ENCODE measurements at regions not wholly inside any gene's neighbourhood (a gene's known extent, or its start where the extent isn't known, plus 50 kb on each side); places are given as distances from the start of the nearest gene placed in this dataset.

GRCh38 chr1:88228114-88228513 is 456.0 kb upstream of the PKN2 start (continued):
- TF ChIP-seq CREB1 (CRISPR knock-in tag; IDR thresholded peaks at IDR 0.05) (no peak), OVOL2 (CRISPR knock-in tag; IDR thresholded peaks at IDR 0.05; ENCODE audit: borderline replicate concordance) (no peak), CREM (CRISPR knock-in tag; IDR thresholded peaks at IDR 0.05) (no peak), PRDM15 (CRISPR knock-in tag; IDR thresholded peaks at IDR 0.05) (no peak), E2F1 (CRISPR knock-in tag; IDR thresholded peaks at IDR 0.05) (no peak)

- DNase-seq (ENCODE audit: low spot score) (no peak), ATAC-seq (no peak)
- CTCF ChIA-PET: no interaction called here
- no peaks in the 10 kb centered on the region for H3K4me1 Mint-ChIP-seq
- POLR2A ChIA-PET: no interaction called here
- H3K9me3 Mint-ChIP-seq: peaks cover under 1% of the 10 kb centered on the region; the same call in 1 of the 2 replicates
- H3K27ac Mint-ChIP-seq: no peak overlapping the region
- no peaks in the 10 kb centered on the region for H3K36me3 Mint-ChIP-seq
- no peak for TF ChIP-seq ETV6 (CRISPR knock-in tag; IDR thresholded peaks at IDR 0.05)
- TF ChIP-seq HMGXB4 (CRISPR knock-in tag; IDR thresholded peaks at IDR 0.05): no peak
- TF ChIP-seq TCF7 (CRISPR knock-in tag; IDR thresholded peaks at IDR 0.05; ENCODE audit: low read depth): no peak
- no peak for TF ChIP-seq CBFB (CRISPR knock-in tag; IDR thresholded peaks at IDR 0.05; ENCODE audit: low read depth)
- TF ChIP-seq ATF6 (CRISPR knock-in tag; IDR thresholded peaks at IDR 0.05): no peak
- TF ChIP-seq NFATC4 (CRISPR knock-in tag; IDR thresholded peaks at IDR 0.05): no peak
- TF ChIP-seq FOXJ3 (CRISPR knock-in tag; IDR thresholded peaks at IDR 0.05; ENCODE audit: borderline replicate concordance): no peak
- no peak for TF ChIP-seq E2F1 (CRISPR knock-in tag; IDR thresholded peaks at IDR 0.05)
- no peak for TF ChIP-seq SMAD4 (CRISPR knock-in tag; IDR thresholded peaks at IDR 0.05)
- no peak overlapping the region for H3K4me3 Mint-ChIP-seq
- no peaks in the 10 kb centered on the region for H3K27me3 Mint-ChIP-seq (ENCODE audit: low read depth)
Measured at GRCh38 chr1:88230126-88230525, 453.9 kb upstream of the PKN2 start.

- H3K9me3 Mint-ChIP-seq: peaks cover 19% of the 10 kb centered on the region
- CTCF ChIA-PET: interaction anchor here (1.1 kb wide), 1 partner anchor 56 kb away, joined by 3 read pairs; no protein-coding TSS in a partner anchor
- no peak; the same call in 1 of the 2 replicates for ATAC-seq
Measured at GRCh38 chr1:88237058-88237457, 447.0 kb upstream of the PKN2 start.

More at GRCh38 chr1:88237058-88237457, 447.0 kb upstream of the PKN2 start:
- Mint-ChIP-seq H3K4me3 (no peak overlapping the region), H3K27ac (no peak overlapping the region), H3K36me3 (peaks cover 11% of the 10 kb centered on the region), H3K27me3 (ENCODE audit: low read depth) (0 out of 2 replicates have a peak, but pooled peaks cover 2% of the 10 kb centered on the region), H3K4me1 (peaks cover 8% of the 10 kb centered on the region)
- TF ChIP-seq CTCF (IDR thresholded peaks at IDR 0.05): no peak
- DNase-seq (ENCODE audit: low spot score): no peak
- POLR2A ChIA-PET: no interaction called here
